Skin of body (tissue), 1 donor: ENCODE measurements at regions not wholly inside any gene's neighbourhood (a gene's known extent, or its start where the extent isn't known, plus 50 kb on each side); places are given as distances from the start of the nearest gene placed in this dataset.

Source experiments
- DNase-seq: peaks from one replicate; lab custom pipeline; 2025; lab: John Stamatoyannopoulos, UW

- DNase-seq, result no peak
These were observed 52.6 kb upstream of the CXCL14 start for GRCh38 chr5:135631391-135631790.

DNA sequence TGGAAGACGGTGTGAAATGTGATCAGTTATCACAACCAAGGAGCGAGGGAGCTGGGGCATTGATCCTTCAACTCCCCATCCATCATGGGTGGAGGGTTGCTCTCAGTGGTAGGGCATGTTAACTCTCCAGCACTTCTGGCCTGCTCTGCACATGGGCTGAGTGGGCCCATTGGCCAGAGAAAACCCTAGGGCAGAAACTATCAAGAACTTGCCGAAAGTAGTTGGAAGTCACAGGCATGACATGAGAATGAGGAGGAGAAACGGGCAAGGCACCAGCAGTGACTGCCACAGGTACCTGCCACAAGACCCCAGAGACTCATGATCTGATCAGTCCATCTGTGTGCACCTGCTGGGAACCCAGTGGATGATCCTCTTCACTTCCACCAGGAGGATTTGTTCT is 50.9 kb upstream of the CXCL14 start:
- DNase-seq, result no peak

DNA sequence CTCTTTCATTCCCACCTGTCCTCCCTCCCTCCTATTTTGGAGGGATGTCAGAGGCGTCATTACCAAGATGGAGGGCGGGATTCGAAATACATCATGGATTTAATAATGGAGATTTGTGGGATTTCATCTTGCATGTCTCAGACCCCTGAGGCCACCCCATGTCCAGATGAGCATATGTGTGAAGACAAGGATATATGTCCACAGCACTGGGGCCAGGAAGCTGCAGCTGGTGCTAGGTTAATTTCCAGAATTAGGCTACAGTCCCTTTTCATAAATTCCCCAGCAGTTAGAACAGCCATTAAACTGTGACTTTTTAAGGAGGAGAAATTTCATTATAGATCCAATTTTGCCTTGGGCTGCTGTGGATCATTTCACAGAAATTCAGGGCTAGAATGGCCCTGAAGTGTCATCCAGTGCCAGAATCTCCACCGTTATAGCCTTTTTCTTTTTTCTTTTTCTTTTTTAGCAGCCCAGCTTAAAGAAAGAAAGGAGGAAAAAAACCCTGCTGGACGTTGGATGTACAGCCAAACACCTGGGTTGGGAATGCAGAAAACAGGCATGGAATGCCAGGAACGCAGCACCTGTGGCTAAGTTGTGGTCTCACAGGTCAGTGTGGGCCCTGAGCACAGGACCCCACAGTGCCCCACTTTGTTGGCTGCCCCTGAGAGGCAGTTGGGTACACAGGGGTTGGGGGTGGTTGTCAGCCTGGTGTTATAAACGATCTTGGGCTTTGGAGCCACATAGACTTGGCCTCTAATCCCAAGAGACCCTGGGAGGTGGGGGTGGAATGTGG is 50.2 kb upstream of the CXCL14 start:
- DNase-seq, result no peak
